Stimulated activated CD8-positive, alpha-beta memory T cell treated with anti-CD3 and anti-CD28 coated beads, Interleukin-12 subunit alpha, Interleukin-12 subunit beta, amount 100 ng/mL, for 24 hours (primary cell): ENCODE measurements at regions not wholly inside any gene's neighbourhood (a gene's known extent, or its start where the extent isn't known, plus 50 kb on each side); places are given as distances from the start of the nearest gene placed in this dataset.
"Not testable (repeated sequence)": the region's sequence is repeated elsewhere in the genome, so short reads cannot be mapped to it uniquely, and the experiment has no call there.

Experiments
- DNase-seq: peaks from one replicate; pipeline ENCODE4 v3.0.0-alpha.2; 2020; ENCODE audit errors: extremely low read depth

GRCh38 chr14:105917136-105917932 is 391.0 kb downstream of the TMEM121 start:
- DNase-seq = not testable (repeated sequence)

GRCh38 chr14:105917933-105918436 is 391.6 kb downstream of the TMEM121 start:
- DNase-seq = no peak

GRCh38 chr14:105918496-105919262 is 392.3 kb downstream of the TMEM121 start:
- no peak for DNase-seq

GRCh38 chr14:105919458-105920150 is 393.2 kb downstream of the TMEM121 start:
- no peak for DNase-seq

- not testable (repeated sequence) for DNase-seq
These were observed 393.8 kb downstream of the TMEM121 start for GRCh38 chr14:105920151-105920700.

GRCh38 chr14:105920803-105921755 is 394.7 kb downstream of the TMEM121 start:
- not testable (repeated sequence) for DNase-seq

- not testable (repeated sequence) for DNase-seq
These were observed 395.4 kb downstream of the TMEM121 start for GRCh38 chr14:105921781-105922180.

GRCh38 chr14:105923520-105924191 is 397.3 kb downstream of the TMEM121 start:
- DNase-seq = not testable (repeated sequence)

GRCh38 chr14:105924951-105925591 is 398.7 kb downstream of the TMEM121 start:
- DNase-seq = no peak

- DNase-seq = no peak
These were observed 399.4 kb downstream of the TMEM121 start for GRCh38 chr14:105925615-105926372.

GRCh38 chr14:105926373-105927095 is 400.2 kb downstream of the TMEM121 start:
- no peak for DNase-seq

GRCh38 chr14:105927096-105928060 is 401.0 kb downstream of the TMEM121 start:
- DNase-seq = no peak

GRCh38 chr14:105928171-105929111 is 402.1 kb downstream of the TMEM121 start:
- not testable (repeated sequence) for DNase-seq

GRCh38 chr14:105929327-105930081 is 403.1 kb downstream of the TMEM121 start:
- DNase-seq = no peak

GRCh38 chr14:105930572-105930971 is 404.2 kb downstream of the TMEM121 start:
- DNase-seq = no peak
